GDM1 (cell line): ENCODE measurements at regions not wholly inside any gene's neighbourhood (a gene's known extent, or its start where the extent isn't known, plus 50 kb on each side); places are given as distances from the start of the nearest gene placed in this dataset.
"Not testable (repeated sequence)": the region's sequence is repeated elsewhere in the genome, so short reads cannot be mapped to it uniquely, and the experiment has no call there.

Experiments used
- DNase-seq: peaks from one replicate; lab custom pipeline; 2025; lab: John Stamatoyannopoulos, UW

DNA sequence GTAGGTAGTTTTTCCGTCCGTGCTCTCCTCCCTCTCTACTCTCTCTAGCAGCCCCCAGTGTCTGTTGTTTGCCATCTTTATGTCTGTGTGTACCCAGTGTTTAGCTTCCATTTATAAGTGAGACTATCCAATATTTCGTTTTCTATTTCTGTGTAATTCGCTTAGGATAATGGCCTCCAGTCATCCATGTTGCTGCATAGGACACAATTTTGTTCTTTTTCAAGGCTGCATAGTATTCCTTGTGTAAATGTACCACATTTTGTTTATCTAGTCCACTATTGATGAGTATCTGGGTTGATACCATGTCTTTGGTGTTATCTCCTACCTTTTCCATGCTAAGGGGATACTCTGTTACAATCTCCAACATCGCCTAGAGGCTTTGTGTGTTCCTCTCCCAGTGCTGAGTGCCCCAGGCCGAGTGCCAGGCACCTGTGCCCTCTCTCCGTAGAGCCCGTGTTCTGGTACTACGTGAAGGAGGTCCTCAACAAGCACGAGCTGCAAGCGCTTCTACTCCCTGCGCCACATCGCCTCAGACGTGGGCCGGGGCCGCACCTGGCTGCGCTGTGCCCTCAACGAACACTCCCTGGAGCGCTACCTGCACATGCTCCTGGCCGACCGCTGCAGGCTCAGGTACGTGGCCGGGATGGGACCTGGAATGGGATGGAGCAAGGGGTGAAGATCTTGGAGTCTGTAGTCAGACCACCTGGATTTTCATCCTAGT lies 51.0 kb downstream of the NPIPB11 start:
- not testable (repeated sequence) for DNase-seq

DNA sequence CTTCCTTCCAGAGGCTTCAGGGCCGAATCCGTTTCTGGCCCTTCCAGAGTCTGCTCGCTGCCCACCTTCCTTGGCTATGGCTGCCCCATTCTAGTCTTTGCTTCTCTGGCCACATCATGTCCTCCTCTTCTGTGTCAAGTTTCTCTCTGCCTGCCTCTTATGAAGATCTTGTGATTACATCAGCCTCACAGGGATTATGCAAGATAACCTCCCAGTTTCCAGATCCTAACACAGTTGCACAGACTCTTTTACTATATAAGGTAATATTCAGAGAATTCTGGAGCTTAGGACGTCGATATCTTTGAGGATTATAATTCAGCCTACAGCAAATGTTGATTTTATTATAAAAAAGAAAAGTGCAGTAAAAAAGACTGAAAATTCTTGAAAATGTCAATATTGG lies 52.1 kb downstream of the NPIPB11 start:
- not testable (repeated sequence) for DNase-seq

DNA sequence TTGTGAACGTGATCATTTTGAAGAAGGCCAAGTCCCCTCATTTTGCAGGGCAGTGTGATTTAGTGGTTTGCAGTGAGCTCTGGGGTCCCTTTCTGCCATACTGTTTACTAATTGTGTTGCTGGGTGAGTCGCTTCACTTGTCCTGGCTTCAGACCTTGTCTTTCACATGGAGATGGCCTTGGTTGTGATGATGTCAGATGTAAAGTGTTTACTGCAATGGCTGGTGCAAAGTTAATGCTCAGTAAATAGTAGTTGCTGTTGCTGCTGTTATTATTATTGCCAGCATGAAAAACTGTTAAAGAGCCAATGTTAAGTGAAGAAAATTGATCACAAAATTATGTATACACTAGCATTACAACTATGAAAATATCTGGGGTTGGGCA lies 53.9 kb downstream of the NPIPB11 start:
- DNase-seq = not testable (repeated sequence)

- not testable (repeated sequence) for DNase-seq
Measured at GRCh38 chr16:29351970-29352616, 54.4 kb downstream of the NPIPB11 start.

DNA sequence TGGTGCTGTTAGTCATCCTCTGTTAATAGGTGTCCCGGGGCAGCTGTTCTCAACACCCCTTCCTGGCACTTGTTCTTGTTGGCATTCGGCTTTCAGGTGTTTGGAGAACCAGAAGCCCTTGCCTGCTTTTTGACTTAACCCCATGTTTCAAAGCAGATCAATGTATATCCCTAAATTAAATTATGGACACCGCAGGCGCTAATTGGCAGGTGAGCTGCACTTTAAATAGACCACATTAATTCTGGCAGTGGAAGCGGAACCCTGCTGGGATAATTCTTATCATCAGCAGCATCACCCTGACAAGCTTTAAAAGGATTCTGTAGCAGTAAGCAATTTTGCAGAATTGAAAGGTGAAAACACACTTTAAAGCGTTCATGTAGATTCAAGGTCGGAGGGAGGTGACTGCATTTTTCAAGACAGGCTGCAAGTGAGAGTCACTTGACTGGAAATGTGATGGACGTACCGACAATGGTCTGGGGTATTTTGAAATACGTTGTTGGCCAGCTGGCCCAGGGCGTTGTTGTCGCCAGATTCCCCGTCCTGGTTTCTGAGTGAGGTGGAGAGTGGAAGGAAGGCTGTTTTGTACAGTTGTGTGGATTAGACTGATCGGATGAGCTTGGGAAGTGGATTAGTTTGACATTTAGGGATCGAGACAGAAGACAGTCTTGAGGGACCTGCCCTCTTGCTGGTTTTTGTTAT lies 55.1 kb downstream of the NPIPB11 start:
- DNase-seq = not testable (repeated sequence)

GRCh38 chr16:29349966-29350365 lies 56.5 kb downstream of the NPIPB11 start:
- not testable (repeated sequence) for DNase-seq

GRCh38 chr16:29348748-29349147 lies 57.8 kb downstream of the NPIPB11 start:
- not testable (repeated sequence) for DNase-seq

- DNase-seq = not testable (repeated sequence)
Measured at GRCh38 chr16:29348123-29348690, 58.3 kb downstream of the NPIPB11 start.

DNA sequence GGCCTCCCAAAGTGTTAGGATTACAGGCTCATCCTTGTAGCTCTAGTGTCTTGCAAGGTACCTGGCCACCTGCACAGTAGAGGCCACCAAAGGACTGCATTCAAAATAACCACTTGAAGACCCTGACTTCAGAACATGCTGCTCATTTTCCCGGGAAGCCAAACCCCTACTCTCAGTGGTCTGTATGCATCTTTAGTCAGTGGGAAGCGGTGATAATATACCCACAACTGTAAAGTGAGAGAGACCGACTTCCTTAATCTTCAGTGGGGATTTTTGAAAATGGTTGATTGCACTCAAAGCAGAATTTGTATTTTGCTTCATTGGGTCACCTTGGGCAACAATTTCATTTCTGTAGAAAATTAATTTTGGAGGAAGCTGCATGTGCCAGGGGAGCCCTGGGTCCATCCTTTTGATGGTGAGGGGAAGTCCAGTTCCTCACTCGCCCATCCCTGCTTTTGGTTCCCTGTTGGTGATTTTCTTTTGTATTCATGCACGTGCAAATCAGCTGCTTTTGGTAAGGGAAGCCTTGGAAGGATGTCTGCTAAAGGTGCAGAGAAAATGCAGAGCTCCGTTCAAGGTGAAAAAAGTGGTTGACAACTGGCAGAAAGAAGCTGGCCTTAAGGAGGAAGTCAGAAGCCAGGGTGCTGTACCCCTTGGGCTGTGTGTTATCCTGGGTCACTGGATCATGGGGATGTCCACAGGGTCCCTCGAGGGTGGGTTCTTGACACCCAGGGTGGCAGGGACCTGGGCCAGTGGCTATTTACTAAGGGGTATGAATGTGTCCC lies 59.5 kb downstream of the NPIPB11 start:
- not testable (repeated sequence) for DNase-seq

DNA sequence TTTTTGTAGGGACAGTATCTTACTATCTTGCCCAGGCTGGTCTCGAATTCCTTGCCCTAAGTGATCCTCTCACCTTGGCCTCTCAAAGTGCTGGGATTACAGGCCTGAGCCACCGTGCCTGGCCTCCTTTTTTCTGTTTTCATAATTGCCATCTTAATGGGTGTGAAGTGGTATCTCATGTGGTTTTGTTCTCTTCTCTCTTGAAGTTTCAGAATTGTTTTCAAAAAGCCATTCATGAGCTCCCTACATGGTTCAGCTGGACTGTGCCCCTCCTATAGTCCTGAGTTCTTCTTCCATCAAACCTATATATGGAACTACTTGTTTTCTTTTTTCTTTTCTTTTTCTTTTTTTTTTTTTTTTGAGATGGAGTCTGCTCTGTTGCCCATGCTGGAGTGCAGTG lies 60.3 kb downstream of the NPIPB11 start:
- DNase-seq = not testable (repeated sequence)

DNA sequence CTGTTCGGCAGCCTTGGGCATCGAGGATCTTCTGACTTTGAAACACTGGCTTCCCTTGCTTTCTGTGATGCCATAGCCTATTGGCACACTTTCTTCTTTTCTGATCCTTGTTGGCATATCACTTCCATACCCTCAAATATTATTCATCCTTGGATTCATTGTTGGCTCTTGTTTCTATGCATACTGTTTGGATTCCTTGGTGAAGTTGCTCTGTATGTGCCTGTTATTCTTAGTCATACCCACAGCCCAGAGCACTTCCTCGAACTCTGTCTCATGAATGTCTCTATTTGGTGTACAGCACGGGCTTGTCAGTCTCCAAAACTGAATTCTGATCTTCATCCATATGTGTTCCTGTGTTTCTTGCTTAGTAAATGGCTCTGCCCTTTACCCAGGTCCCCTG lies 63.6 kb downstream of the NPIPB11 start:
- not testable (repeated sequence) for DNase-seq

DNA sequence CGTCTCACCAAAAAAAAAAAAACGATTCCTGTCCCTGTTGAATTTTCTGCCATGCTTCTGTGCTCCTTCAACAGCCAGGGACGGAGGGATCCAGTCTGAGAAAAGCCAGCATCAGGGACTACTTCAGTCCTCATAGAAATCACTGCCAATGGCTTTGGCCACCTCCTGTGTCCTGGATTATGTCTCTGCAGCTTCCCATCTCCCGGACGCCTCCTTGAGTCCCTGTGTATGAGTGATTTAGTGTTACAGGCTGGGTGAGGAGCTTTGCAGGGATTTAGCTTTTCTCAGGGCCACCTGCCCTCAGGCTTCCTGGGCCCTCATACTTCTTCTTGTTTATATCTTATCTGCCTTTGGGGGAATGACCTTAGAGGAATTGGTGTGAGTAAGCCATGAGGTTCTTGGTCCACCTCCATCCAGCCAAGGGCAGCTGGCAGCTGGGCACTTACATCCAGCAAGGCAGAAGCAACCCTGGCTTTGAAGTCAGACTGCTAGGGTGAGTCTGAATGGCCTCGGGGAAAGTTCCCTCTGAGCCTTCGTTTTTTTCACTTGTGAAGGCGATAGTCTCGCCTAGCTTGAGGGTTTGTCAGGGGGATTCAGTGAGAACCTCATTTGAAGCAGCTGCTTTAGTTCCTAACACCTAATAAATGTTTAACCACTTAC lies 65.6 kb downstream of the NPIPB11 start:
- DNase-seq = not testable (repeated sequence)

- DNase-seq = not testable (repeated sequence)
Measured at GRCh38 chr16:29340235-29340634, 66.3 kb downstream of the NPIPB11 start.

DNA sequence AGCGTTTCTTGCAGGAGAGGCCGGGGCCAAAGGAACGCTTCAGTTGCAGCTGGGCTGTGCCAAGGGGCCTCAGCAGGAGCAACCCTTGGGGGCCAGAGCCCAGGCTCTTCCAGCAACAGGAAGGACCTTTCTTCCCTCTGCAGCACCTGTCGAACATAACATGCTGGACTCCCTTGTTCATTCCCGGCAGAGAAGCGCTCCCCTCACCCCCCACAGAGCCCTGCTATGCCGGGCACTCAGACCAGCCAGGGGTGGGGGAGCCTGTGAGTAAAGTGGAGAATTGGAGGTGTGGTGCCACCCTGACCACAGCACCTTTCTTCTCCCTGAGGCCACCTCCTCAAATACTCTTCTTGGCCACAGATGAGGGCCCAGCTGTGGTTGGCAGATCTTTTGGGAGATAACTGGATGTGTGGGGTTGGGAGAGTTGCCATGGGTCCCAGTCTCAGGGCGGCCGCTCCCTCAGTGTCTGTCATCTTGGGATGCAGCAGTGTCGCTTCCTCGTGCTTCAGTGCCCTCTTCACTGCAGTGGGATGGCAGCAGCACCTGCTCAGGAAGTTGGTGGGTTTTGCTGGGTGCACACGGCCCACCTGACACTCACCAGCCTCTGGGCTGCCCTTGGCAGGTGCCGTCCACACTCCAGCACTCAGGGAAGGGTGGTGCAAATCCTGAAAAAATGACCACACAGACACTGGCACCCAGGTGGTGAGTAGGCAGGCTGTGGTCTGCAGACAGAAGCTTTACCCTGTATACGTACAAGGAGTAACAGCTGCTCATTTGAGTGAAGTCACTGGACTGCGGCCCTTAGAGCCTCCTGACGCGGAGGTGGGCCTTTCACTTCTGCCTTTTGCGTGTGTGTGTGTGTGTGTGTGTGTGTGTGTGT lies 67.5 kb downstream of the NPIPB11 start:
- DNase-seq = not testable (repeated sequence)

DNA sequence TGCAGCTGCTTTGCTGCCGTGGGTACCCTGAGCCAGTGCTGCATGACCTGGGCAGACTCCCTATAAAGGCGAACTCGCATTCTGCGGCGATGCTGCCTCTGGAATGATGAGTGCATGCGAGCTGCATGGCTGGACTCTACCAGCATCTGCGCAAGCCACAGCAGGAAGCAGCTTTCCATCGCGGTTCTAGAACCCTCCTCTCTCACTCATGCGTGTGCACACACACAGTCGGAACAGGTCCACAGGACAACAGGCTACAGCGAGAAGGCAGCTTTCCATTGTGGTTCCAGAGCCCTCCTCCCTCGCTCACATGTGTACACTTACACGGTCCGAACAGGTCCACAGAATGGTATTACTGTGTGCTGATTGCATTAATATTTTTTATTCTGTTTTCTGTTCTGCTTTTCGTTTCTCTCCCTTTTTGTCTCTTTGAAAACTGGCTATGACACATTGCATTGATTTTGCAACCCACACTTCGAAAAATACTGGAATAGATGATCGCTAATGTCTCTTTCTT lies 69.1 kb downstream of the NPIPB11 start:
- not testable (repeated sequence) for DNase-seq

DNA sequence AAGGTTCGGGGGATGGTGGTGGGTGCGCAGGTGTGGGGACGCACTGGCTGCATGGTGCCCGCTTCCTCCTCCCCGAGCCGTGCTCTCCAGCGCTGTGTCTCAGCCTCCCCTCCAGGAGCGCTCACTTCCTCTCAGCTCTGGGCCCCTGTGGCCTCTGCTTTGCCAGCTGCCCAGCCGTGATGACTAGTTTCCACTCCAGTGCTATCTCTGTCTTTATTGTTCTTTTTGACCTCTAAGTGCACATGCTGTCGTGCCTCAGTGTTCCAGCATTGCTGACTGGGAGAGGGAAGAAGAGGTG lies 71.0 kb downstream of the NPIPB11 start:
- not testable (repeated sequence) for DNase-seq

DNA sequence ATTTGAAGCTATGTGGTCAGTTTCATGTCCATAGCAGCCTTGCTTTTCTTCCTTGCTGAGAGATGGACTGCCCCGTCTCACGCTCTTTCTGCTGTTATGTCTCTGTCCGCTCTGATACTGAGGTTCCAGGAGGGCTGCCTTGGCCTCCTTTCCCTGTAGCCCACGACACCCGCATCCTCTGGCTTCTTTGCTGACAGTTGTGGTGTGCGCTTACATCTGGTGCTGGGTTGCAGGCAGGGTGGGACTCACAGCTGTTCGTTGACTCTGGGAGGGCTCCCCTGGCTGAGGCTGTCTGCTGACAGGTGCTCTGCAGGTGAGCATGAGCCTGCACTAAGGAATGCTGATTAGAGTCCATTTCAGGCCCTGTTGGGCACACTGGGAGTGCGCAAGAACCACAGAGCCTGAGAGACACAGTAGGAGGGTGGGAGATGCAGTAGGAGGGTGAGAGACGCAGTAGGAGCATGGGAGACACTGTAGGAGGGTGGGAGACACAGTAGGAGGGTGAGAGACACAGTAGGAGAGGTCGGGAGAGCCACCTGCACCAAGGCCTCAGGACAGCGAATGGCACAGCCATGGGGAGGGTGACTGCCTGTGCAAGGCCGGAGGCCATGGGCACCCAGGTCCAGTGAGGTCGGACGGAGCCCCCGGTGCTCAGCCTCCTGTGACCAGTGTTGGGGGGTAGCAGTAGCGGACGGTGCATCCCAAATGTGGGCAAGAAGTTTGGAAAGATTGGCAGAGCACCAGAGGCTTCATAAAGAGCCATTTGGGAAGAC lies 71.5 kb downstream of the NPIPB11 start:
- DNase-seq = not testable (repeated sequence)

- DNase-seq = not testable (repeated sequence)
Measured at GRCh38 chr16:29333492-29334097, 72.9 kb downstream of the NPIPB11 start.

GRCh38 chr16:29330623-29331022 lies 75.9 kb downstream of the NPIPB11 start:
- DNase-seq = not testable (repeated sequence)
